CD4-positive, alpha-beta T cell treated with Interleukin-4 for 4 hours (primary cell): ENCODE measurements at regions not wholly inside any gene's neighbourhood (a gene's known extent, or its start where the extent isn't known, plus 50 kb on each side); places are given as distances from the start of the nearest gene placed in this dataset.
"Not testable (repeated sequence)": the region's sequence is repeated elsewhere in the genome, so short reads cannot be mapped to it uniquely, and the experiment has no call there.

ENCODE experiments used
- DNase-seq: peaks from one replicate; pipeline ENCODE4 v3.0.0-alpha.2; 2020

DNA sequence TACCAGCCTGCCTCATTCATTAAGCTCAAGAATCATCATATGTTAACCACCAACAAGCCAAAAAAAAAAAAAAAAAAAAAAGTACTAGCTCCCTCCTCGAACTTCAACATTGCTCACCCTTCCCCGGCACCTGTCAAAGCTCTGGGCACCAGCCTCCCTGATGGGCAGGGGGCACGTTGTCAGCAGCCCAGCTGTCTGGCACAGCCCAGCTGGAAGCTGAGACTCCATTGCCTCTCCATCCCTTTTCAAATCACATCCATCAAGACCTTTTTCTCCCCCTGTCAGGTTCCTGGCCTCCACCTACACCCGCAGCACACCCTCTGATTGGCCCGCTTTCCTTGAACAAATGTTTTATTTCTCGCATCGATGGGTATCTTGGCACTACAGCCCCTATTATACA, 913.3 kb upstream of the AUTS2 start:
- no peak for DNase-seq

DNA sequence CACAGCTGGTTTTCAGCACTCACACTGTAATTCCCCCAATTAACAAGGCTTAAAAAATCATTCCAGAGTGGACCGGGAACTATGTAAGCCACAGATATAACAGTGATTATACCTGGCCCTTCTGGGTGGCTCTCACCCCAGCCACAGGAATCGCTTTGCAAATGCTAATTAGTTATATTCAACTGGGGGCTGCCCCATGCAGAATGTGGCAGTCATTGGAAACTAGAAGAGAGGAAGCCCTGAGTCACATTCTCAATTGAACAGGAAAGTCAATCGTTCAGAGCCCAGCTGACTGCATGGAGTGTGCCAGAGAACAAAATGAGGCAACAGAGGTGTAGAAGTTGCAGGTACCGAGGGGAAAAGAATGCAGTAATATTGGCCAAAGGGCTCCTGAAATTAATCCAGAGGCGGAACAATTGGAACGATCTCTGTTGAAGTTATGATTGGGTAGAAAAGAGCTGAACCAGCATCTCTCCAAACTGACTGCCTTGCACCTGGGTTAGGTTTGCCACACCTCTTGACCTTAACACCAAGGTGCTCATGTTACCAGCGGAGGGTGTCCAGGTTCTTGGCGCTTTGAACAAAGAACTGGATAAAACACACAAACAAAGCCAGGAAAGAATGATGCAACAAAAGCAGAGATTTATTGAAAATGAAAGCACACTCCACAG, 909.7 kb upstream of the AUTS2 start:
- DNase-seq: no peak

- DNase-seq: no peak
Observed at GRCh38 chr7:68689087-68689433, 909.2 kb upstream of the AUTS2 start.

DNA sequence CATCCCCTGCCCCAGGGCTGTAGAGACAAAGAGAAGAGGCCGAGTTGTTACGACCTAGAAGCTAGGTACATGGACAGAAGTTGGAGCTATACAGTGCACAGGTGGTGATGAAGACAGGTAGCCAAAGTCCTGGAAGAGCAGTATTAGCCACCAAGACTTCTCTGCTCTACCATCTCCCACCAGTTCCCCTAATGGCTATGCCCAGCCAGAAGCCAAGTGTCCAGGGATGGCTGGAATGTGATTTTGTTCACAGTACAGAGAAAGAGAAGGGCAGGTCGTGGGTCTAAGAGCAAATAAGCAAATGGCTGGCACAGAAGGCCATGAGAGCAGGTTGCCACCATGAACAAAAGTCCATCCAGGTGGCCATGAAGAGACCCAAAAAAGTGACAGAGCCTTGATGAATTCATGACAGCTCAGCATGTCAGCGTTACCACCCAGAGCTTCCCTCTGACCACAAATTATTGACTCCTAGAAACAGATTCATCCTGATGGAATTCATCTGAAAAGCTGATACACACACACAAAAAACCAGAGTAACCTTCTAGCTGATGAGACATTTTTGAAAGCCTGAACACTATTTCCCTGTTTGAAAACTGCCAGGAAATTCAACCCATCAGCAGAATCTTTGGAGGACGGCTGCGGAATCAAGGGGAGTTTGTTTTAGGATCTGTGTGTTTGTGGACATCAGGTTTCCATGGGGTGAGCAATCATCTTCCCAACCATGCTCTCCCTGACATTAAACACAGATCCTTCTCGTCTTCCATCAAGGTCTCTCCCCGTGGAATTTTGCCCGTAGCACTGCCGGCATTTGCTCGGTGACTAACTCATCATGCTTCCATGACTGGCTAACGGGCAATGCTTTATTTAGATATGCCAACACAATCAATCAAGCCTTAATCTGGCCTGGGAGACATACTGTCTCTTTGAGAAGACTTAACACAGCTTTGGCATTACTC, 906.7 kb upstream of the AUTS2 start:
- no peak for DNase-seq

DNA sequence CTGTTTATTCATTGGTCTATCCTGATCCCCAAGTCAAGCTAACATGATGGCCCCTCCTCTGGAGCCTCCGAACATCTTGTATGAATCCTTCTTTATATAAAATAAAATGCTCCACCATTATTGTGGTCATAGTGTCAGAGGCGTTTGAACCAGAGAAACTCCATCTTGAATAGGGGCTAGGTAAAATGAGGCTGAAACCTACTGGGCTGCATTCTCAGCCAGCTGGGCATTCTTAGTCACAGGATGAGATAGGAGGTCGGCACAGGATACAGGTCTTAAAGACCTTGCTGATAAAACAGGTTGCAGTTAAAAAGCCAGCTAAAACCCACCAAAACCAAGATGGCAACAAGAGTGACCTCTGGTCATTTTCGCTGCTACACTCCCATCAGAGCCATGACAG, 905.8 kb upstream of the AUTS2 start:
- no peak for DNase-seq

GRCh38 chr7:68694656-68695055, 903.6 kb upstream of the AUTS2 start:
- no peak for DNase-seq

DNA sequence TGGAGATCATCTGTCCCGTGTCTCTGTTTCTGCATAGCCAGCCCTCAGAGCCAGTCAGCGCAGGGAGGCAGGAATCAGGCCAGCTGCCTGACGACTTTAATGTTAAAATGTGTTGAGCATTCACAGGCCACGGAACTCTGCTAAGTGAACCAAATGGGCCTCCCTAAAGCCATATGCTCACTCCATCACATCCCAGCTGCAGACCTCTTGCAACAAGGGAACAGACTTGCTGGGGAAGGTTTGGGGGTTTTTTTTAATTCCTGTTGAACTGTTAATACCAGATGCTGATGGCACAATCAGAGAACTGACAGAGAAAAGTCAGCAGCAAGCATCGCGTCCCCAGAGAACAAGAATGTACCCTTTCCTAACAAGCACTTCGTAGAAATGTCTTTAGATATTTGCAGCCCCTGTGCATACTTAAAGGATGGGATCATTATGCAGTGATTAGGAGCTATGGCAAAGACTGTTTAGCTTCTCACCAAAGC, 900.4 kb upstream of the AUTS2 start:
- DNase-seq: no peak

DNA sequence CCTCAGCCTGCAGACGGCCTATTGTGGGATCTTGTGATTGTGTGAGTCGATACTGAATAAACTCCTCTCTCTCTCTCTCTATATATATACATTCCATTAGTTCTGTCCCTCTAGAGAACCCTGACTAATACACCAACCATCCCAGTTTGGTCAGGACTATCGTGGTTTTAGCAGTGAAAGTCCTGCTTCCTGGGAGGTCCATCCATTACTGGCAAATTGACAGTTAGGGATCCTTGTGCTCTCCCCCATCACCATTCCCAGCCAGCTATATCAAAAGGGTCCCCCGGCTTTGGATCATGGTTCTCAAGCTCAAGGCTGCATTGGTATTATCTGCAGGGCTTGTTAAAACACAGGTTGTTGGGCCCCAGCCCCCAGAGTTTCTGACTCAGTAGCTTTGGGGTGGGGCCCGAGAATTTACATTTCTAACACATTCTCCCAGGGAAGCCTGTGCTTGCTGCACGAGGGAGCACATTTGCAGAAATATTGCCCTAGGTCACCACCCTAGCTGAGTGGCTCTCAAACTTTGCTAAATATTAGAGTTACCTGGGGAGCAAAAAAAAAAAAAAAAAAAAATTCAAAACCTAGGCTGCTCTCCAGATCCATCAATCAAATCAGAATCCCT, 899.1 kb upstream of the AUTS2 start:
- no peak for DNase-seq

DNA sequence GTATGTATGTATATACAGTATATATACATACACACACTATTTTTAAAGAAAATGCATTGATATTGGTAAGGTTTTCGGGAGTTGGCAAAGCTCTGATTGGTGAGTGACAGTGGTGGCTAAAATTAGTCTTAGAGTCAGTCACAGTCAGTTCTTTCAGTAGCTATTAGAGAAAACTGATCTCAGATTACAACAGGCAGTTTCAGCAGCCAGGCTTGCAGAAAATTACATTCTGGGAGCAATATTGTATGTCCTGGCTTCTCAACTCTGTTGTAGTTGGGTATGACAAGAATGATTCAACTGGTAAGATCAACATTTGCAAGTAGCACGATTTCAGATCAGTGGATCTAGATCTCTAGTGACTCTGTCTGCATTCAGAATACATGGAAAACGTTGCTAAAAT, 897.9 kb upstream of the AUTS2 start:
- no peak for DNase-seq

- DNase-seq: no peak
Observed at GRCh38 chr7:68706291-68706690, 892.0 kb upstream of the AUTS2 start.

DNA sequence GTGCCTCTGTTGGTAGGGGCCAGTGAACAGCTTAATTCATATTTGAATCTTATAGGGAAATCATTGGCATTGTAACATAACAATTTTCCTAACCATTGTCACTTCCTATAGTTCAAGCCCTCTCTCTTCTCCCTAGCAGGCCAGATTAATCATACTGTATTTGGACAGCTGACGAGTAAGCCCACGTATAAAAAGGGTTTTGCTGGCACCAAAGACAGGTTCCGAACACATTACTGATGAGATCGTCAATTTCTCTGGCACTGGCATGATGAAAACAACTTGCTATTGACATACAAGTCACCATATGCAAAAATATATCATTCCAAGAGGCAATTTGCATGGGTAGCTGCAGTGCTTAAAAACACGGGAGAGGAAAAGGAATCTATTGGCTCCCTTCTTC, 891.1 kb upstream of the AUTS2 start:
- no peak for DNase-seq

DNA sequence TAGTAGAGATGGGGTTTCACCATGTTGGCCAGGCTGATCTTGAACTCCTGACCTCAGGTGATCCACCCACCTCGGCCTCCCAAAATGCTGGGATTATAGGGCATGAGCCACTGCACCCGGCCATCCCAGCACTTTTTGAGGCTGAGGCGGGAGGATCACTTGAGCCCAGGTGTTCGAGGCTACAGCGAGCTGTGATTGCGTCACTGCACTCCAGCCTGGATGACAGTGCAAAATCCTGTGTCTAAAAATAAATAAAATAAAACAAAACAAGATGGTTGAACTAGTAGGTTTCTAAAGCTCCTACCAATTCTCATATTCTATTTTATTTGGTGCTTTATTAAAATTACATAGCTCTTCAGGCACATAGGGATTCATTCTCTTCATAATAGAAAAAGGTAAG, 890.3 kb upstream of the AUTS2 start:
- no peak for DNase-seq

DNA sequence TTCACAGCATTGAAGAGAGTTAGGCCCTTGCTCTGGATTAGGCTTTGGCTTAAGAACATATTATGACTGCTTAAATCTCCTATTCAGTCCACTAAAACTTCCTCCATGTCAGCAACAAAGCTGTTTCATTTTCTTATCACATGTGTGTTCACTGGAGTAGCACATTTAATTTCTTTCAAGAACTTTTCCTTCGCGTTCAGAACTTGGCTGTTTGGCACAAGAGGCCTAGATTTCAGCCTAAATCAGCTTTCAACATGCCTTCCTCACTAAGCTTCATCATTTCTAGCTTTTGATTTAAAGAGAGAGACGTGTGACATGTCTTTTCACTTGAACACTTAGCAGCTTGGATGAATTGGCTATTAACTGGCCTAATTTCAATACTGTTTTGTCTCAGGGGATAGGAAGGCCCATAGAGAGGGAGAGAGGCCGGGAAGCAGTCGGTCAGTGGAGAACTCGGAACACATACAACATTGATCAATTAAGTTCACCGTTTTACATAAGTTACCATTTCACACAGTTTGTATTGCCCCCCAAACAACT, 885.2 kb upstream of the AUTS2 start:
- no peak for DNase-seq

- DNase-seq: not testable (repeated sequence)
Observed at GRCh38 chr7:68714135-68714534, 884.1 kb upstream of the AUTS2 start.

DNA sequence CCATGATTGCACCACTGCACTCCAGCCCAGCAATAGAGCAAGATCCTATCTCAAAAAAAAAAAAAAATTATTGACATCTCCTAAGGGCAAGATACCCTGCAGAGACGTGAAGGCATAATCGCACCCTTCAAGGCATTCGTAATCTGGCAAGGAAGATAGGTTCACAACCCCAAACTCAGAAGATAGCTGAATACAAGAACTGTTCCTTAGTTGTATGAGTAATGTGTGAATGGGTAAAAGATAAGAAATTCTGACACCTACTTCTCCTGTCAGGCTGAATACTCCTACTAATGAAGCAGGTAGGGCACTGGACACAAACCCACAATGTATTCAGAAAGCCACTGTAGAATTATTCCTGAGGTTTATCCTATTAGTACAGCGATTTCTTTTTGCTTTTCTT, 882.4 kb upstream of the AUTS2 start:
- no peak for DNase-seq

- DNase-seq: no peak
Observed at GRCh38 chr7:68717176-68717575, 881.1 kb upstream of the AUTS2 start.

DNA sequence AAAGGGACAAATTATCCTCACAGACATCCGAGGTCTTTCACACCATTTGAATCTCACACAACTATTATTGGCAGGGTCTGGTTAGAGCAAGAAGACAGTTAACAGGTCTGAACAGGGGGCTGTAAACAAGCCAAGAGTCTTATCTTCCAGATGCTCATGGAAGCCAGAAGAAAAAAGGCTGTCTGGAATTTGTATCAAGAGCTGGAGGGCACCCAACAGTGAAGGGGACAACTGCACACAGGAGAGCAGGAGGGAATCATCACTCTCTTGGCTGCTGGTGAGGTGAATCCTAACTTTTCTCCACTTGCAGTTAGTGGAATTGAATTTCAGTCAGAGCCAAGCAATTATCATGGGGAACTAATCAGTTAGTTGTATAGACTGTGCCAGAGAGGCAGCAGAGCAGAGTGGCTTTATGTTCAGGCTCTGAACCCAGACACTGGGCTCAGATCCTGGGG, 880.2 kb upstream of the AUTS2 start:
- no peak for DNase-seq

- DNase-seq: no peak
Observed at GRCh38 chr7:68720697-68721096, 877.6 kb upstream of the AUTS2 start.

DNA sequence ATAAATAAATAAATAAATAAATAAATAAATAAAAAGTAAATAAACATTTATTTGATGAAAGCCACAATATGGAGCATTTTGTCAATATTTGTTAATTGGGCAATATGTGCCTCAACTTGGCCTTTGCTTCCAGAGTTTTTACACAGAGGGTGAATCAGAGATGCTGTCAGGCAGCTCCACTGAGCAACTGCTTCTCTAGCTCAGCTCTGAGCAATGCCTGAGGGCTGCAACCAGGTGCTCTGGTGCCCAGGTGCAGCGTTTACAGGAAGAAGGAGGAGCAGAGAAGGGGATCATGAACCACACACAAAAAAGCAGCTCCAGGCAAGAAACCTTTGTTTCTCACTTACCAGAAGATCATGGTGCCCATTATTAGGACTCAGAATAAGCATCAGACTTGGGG, 876.2 kb upstream of the AUTS2 start:
- no peak for DNase-seq

GRCh38 chr7:68724965-68725364, 873.3 kb upstream of the AUTS2 start:
- no peak for DNase-seq

- DNase-seq: no peak
Observed at GRCh38 chr7:68725843-68726785, 872.2 kb upstream of the AUTS2 start.

GRCh38 chr7:68728720-68729119, 869.6 kb upstream of the AUTS2 start:
- DNase-seq: not testable (repeated sequence)
